GM18511 (cell line): ENCODE measurements at regions not wholly inside any gene's neighbourhood (a gene's known extent, or its start where the extent isn't known, plus 50 kb on each side); places are given as distances from the start of the nearest gene placed in this dataset.

Experiments used
- ATAC-seq: cut with Tn5 transposase; IDR thresholded peaks from one replicate; pipeline ENCODE4 v1.9.1; 2021; ENCODE audit warnings: mild to moderate bottlenecking, moderate library complexity; ENCODE audit not compliant: unreplicated experiment

DNA sequence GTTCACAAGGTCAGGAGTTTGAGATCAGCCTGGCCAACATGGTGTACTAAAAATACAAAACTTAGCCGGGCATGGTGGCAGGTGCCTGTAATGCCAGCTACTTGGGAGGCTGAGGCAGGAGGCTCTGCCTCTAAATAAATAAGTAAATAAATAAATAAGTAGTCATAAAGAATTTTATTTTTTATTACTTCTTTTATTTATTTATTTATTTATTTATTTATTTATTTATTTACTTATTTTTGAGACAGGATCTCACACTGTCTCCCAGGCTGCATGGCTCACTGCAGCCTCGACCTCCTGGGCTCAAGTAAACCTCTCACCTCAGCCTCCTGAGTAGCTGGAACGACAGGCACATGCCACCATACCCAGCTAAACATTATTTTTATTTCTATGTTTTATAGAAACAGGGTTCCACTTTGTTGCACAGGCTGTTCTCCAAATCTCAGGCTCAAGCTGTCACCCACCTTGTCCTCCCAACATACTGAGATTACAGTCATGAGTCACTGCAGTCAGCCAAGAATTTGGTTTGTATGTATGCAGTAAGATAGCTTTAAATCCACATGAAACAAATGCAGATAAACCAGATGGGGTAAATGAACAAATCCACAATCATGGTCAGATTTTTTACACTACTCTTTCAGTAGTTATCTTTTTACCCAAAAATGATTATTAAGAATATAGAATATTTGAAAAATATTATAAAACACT is 523.3 kb upstream of the RGS18 start:
- ATAC-seq = no peak

DNA sequence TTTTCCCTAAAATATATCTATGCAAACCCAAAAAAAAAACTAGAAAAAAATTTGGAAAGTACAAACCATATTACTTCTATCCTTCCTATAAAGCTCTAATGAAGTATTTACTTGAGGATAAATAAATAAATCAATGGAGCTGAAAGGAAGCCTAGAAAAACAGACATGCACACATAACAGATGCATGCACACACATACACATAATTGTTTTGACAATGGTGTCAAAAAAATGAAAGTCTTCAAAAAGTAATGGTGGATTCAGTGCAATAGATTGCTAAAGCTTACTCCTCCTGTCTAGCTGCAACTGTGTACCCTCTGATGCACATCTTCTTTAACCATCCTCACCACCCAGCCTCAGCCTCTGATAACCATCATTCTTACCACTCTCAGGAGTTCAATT is 521.9 kb upstream of the RGS18 start:
- ATAC-seq = no peak

DNA sequence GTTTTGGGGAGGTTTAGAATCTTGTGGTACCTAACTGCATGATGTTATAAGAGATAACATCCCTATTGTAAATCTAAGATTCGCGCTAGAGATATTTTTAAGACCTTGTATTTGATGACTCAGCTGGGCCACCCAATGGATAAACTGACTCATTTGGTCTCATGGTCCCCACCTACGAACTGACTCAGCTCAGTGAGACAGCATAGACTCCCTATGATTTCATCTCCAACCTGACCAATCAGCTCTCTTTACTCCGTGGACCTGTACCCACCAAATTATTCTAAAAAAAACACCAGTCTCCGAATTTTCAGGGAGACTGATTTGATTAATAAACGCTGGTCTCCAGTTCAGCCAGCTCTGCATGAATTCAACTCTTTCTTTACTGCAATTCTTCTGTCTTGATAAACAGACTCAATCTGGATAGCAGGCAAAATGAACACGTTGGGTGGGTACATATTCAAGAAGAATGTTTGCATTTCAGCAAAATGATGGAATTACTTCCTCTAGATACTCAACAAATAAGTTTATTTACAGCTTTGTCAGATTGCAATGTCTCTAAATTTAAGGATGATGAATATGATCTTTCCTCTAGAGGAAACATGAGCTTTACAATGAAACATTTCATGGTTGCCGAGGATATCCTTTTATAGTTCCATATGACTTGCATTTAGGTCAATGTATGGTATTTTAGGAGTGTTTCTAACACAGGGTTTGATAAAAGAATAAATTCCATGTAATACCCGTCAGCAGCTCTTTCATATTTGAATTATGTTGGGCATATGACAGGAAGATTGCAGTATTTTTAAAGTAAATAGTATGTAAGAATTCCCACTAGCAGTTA is 516.6 kb upstream of the RGS18 start:
- ATAC-seq = no peak

DNA sequence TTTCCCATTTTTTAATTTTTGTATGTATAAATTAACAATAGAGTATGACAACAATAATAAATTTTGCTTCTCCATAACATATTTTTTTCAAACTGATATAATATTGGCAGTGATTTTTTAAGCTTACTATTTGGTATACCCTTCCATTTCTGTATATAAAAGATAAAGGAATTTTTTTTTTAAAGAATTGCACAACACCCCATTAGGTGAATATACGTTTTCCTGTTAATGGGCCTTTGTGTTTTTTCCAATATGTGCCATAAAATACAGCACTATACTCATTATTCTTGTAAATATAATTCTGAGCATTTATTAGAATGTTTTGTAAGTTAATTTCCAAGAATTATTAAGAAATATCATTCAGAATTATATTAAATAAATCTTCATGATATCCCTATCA is 515.2 kb upstream of the RGS18 start:
- ATAC-seq = no peak

GRCh38 chr1:191648939-191649338 is 509.3 kb upstream of the RGS18 start:
- ATAC-seq = no peak

DNA sequence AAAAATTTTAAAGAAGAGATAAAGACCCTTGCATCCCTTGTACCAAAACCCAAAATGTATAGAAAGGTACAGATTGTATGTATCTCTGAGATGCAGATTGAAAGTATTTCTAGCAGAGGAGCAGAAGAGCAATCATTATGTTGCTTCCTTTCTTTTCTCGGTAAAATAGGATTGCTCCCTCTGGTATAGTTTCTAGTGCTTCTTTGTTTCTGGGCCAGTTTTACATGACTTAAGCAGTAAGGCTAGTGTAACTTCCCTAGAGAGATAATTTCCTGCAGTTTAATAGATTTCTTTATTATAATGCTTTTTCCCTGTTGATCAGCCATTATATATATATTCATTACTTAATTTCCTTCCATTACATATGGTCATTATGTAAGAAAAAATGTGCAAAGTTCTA is 496.2 kb upstream of the RGS18 start:
- ATAC-seq = no peak

- ATAC-seq = no peak
Measured at GRCh38 chr1:191662746-191663145, 495.5 kb upstream of the RGS18 start.

DNA sequence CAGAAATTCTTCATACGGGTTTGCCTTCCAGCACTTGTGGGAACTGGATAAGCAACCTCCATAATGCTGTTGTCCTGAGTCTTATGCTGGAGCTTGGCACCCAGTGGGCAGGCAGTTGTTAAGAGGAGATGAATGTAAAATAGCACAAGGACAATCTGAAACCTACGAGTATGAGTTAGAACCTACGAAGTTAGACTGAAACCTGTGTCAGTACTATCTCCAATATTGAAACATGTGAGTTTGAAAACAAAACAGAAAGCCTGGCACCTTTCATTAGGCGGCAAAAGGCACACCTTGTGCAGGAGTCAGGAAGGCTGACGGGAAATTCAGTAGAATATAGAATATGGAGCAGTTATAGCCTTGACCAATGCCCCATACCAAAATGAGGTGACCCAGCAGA is 489.7 kb upstream of the RGS18 start:
- ATAC-seq = no peak

- no peak for ATAC-seq
Measured at GRCh38 chr1:191669629-191670028, 488.6 kb upstream of the RGS18 start.

GRCh38 chr1:191671236-191671635 is 487.0 kb upstream of the RGS18 start:
- no peak for ATAC-seq

DNA sequence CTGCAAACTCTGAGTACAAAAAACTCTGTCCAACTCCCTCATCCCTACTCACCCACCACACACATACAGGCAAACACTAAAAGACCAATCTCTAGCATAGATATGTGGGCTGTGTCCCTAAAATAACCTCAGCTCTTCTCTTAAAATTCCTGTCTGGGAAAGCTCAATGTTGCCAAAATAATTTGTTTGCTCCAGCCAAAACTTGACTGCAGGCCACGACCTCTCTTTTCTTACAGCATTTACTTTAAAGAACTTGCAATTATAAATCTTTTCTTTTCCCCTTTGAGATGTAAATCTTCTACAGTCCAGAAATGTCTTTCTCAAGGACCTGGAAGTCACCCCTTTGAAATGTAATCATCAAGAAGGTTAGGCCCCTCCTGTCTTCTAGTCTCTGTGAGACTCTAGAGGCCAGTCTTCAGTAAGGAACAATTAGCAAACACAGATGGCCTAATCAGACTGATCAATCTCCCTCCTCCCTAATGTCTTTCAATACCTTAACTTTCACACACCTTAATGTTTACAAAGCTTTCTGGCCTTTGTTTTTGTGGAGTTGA is 483.6 kb upstream of the RGS18 start:
- no peak for ATAC-seq

DNA sequence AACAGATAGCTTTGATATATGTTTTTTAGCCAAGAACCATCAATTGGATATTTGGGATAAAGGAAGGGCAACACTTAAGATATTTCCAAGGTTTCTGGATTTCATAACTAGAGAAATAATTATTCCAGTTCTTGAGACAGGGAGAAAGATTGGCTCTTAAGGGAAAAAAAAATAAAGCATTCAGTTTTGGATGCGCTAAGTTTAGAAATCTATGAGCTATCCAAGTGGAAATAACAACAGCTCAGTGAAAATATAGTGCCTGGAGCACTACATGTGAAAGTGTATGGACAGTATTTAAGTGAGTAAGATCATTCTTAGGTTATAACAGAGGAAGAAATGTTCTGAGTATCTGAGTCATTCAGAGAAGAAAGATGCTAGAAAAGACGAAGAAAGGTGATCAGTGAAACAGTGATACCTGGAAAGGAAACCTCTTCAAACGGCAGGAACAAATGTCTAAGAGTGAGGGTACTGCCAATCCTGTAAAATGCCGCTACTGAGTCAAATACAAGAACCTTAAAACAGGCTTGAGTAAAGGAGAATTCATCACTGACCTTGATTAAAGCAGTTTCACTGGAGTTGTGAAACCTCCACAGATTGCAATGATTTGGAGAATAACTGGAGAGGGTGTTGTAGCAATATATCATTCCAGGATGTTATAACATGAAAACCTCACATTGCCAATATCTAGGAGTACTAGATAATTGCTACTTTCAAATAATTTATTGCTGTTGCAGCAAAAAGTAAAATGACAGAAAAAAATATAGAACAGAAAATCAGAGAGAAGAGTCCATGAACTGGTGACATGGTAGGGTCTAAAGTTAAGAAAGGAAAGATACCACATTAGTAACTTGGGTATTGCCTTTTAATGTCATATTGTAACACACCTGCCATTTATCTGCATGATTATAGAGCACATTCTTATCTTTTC is 482.1 kb upstream of the RGS18 start:
- no peak for ATAC-seq

- ATAC-seq = no peak
Measured at GRCh38 chr1:191685669-191686068, 472.6 kb upstream of the RGS18 start.

DNA sequence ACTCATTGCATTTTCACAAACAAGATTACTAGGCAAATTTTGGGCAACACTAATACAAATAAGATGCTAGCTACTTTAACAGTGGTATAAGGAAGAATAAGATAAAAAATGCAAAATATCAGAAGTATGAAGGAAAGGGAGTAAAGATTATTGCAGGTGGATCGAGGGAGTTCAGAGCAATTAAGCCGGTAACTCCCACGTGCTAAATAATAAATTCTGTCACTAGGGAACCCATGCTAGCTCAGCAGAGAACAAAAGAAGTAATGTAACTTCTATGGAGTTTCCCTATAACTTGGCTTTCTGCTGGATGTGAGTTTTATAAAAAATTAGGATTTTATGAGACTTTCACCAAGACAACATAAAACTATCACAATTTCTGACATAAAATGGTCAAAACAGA is 470.5 kb upstream of the RGS18 start:
- no peak for ATAC-seq

DNA sequence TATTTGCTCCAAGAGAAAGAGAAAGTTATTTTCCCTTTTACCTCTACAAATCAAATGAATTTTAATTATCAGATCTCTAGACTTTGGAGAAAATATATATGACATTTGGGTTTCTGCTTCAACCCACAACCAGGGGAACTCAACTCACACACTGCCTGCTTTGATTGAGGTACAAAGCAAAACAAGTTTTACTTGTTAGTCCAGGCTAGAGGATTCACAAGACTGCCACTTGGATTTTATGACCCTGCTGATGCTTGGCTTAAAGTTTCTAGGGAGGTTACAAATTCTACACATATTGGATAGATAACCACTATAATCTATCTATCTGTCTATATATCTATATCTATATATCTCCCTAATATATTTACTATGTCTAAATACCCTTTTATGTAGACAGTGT is 467.3 kb upstream of the RGS18 start:
- ATAC-seq = no peak

GRCh38 chr1:191693797-191694196 is 464.5 kb upstream of the RGS18 start:
- no peak for ATAC-seq

DNA sequence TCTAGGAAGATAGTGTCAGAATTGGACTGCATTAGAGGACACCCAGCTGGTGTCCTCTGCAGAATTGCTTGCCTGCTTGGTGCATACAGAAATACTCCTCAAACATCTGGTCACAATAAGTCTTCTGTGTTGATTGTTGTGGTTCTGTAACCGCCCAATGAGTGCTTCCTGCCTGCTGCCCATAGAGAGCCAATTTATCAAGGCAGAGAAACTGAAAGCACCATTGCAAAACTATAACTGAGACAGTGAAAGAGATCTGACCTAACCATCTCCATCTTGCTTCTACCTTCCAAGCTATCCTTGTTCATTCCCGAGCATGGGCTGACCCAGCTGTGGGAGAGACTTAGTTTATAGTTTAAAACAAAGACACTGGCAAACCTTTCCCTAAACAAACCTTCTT is 462.4 kb upstream of the RGS18 start:
- peak; percentile 79 for ATAC-seq

GRCh38 chr1:191696354-191696753 is 461.9 kb upstream of the RGS18 start:
- no peak for ATAC-seq

DNA sequence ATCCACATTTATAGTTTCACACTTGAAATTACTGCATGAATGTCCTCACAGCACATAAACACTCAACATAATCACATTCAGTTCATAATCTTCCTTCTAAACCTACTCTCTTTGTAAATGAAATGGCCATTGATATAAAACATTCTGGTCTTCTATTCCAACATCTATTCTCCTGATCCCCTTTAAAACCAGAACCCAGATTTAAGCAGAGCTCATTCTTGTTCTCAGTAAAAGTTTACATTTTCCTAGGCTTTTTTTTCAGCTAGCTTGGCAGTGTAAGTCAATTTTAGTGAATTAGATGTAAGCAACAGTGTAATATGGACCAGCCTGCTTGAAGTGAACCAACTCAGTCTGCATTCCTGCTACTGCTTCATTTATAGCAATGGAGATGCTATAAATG is 460.7 kb upstream of the RGS18 start:
- no peak for ATAC-seq

GRCh38 chr1:191698246-191698645 is 460.0 kb upstream of the RGS18 start:
- ATAC-seq = no peak

DNA sequence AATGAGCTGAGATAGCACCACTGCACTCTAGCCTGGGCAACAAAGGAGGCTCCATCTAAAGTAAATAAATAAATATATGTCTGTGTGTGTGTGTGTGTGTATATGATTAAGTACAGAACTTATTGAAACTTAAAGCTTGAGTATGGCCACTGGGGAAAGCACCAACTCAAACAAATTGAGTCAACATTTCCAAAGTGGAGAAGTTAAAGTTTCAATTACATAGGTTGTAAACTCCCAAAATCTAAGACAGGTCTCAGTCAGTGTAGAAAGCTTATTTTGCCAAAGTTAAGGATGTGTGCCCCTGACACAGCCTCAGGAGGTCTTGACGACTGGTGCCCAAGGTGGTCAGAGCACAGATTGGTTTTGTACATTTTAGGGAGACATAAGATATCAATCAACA is 458.9 kb upstream of the RGS18 start:
- ATAC-seq = no peak
